ENCODE measurements at regions not wholly inside any gene's neighbourhood (a gene's known extent, or its start where the extent isn't known, plus 50 kb on each side); places are given as distances from the start of the nearest gene placed in this dataset.

DNA sequence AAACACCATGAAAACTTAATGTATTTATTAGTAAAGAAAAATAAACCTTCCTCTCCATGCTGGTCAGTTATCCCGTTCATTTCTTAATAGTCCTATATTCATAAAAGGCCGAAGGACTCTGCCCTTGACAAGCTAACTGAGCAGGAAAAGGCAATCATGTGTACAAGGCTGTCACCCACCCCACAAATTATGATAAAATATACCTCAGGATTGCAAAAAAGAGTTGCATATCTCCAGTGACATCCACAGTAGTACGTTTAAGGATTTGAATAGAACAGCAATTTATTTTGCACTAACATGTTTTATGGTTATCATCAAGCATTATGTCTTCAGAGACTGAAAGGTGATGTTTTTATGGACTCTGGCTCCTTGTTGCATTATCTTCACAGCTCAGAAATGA, 157.6 kb downstream of the FOXB1 start:
- in situ Hi-C loops (cut with MboI): no loop called here
- intact Hi-C loops (cut with micrococcal nuclease): no loop called here
- no peaks in the 10 kb centered on the region for H3K4me1 ChIP-seq (replicated peaks in 1 of 2; ENCODE audit: control insufficient read depth in 2 of 2, insufficient read depth in 2 of 2, low read length in 2 of 2)
- BruUV-seq (replicated peaks): no TSS peak
- no peaks in the 10 kb centered on the region for H4K20me1 ChIP-seq (replicated peaks; ENCODE audit: control insufficient read depth, insufficient read depth, low read length)
- H3K4me3 ChIP-seq: no peak overlapping the region
- ChIA-PET POLR2A (interaction anchor here (0.6 to 1.4 kb wide), 2 partner anchors 14 to 23 kb away, joined by 3 read pairs; no protein-coding TSS in a partner anchor), CTCF (ENCODE audit: low intra/inter-chr PET ratio) (no interaction called here)
- DNase-seq (ENCODE audit: extremely low read depth in 1 of 4, low spot score in 3 of 4): no peak
- H3K9me1 ChIP-seq (ENCODE audit: control insufficient read depth, insufficient read depth, low read length): no peaks in the 10 kb centered on the region
- FAIRE-seq: no peak
- no peaks in the 10 kb centered on the region for H3K79me2 ChIP-seq (ENCODE audit: control insufficient read depth, insufficient read depth, low read length)
- H2AFZ ChIP-seq (ENCODE audit: low read depth, low read length): no peak overlapping the region
- no peak overlapping the region for H3K27ac ChIP-seq (ENCODE audit: extremely low read depth, low read depth, low read length)
- no peaks in the 10 kb centered on the region for H3K36me3 ChIP-seq (ENCODE audit: control insufficient read depth, insufficient read depth, low read length)
- H3K9me3 ChIP-seq (replicated peaks; ENCODE audit: control insufficient read depth, insufficient read depth, low read depth, low read length): no peaks in the 10 kb centered on the region
- WGBS (ENCODE audit: insufficient coverage, low coverage, missing lambda C conversion rate): 0% methylated on average over 3 of the region's 3 CpGs
- no peak for ATAC-seq
- TF ChIP-seq MIER1 (IDR thresholded peaks at IDR 0.05; ENCODE audit: low read depth) (no peak), STAG1 (CRISPR knock-in tag; IDR thresholded peaks at IDR 0.05; ENCODE audit: borderline replicate concordance) (no peak), BMI1 (IDR thresholded peaks at IDR 0.05; ENCODE audit: low read length) (no peak), ESRRB (CRISPR knock-in tag; IDR thresholded peaks at IDR 0.05; ENCODE audit: borderline replicate concordance) (no peak), HDGF (IDR thresholded peaks at IDR 0.05) (no peak), SP1 (CRISPR knock-in tag; IDR thresholded peaks at IDR 0.05) (no peak), PHF8 (IDR thresholded peaks at IDR 0.05; ENCODE audit: borderline replicate concordance, low read length) (no peak), RBM15 (IDR thresholded peaks at IDR 0.05; ENCODE audit: insufficient read depth, low read length) (no peak), GATAD2B (IDR thresholded peaks at IDR 0.05; ENCODE audit: borderline replicate concordance) (no peak), FOXJ2 (tag; IDR thresholded peaks at IDR 0.05) (no peak), ZNF184 (CRISPR knock-in tag; IDR thresholded peaks at IDR 0.05) (no peak), KLF10 (CRISPR knock-in tag; IDR thresholded peaks at IDR 0.05) (no peak), MCM7 (IDR thresholded peaks at IDR 0.05) (no peak), CREM (IDR thresholded peaks at IDR 0.05; ENCODE audit: low read depth) (no peak), OTX1 (CRISPR knock-in tag; IDR thresholded peaks at IDR 0.05) (no peak)
- TF ChIP-seq, protein P1, sequence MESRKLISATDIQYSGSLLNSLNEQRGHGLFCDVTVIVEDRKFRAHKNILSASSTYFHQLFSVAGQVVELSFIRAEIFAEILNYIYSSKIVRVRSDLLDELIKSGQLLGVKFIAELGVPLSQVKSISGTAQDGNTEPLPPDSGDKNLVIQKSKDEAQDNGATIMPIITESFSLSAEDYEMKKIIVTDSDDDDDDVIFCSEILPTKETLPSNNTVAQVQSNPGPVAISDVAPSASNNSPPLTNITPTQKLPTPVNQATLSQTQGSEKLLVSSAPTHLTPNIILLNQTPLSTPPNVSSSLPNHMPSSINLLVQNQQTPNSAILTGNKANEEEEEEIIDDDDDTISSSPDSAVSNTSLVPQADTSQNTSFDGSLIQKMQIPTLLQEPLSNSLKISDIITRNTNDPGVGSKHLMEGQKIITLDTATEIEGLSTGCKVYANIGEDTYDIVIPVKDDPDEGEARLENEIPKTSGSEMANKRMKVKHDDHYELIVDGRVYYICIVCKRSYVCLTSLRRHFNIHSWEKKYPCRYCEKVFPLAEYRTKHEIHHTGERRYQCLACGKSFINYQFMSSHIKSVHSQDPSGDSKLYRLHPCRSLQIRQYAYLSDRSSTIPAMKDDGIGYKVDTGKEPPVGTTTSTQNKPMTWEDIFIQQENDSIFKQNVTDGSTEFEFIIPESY (CRISPR knock-in tag; IDR thresholded peaks at IDR 0.05): no peak
- TF ChIP-seq, protein P2, sequence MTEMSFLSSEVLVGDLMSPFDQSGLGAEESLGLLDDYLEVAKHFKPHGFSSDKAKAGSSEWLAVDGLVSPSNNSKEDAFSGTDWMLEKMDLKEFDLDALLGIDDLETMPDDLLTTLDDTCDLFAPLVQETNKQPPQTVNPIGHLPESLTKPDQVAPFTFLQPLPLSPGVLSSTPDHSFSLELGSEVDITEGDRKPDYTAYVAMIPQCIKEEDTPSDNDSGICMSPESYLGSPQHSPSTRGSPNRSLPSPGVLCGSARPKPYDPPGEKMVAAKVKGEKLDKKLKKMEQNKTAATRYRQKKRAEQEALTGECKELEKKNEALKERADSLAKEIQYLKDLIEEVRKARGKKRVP (CRISPR knock-in tag; IDR thresholded peaks at IDR 0.05): no peak
- TF ChIP-seq, protein P3, sequence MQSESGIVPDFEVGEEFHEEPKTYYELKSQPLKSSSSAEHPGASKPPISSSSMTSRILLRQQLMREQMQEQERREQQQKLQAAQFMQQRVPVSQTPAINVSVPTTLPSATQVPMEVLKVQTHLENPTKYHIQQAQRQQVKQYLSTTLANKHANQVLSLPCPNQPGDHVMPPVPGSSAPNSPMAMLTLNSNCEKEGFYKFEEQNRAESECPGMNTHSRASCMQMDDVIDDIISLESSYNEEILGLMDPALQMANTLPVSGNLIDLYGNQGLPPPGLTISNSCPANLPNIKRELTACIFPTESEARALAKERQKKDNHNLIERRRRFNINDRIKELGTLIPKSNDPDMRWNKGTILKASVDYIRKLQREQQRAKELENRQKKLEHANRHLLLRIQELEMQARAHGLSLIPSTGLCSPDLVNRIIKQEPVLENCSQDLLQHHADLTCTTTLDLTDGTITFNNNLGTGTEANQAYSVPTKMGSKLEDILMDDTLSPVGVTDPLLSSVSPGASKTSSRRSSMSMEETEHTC (IDR thresholded peaks at IDR 0.05): no peak
- no peak overlapping the region for H3K4me2 ChIP-seq (ENCODE audit: insufficient read depth, low read length)
- H3K9ac ChIP-seq (ENCODE audit: insufficient read depth in 1 of 2, low read depth in 2 of 2, low read length in 2 of 2): no peak overlapping the region
- peaks cover 3 to 4% of the 10 kb centered on the region in 2 experiments; a peak in 2 of 5 replicates for H3K27me3 ChIP-seq (ENCODE audit: control insufficient read depth in 2 of 2, insufficient read depth in 2 of 2, low read length in 2 of 2)

All from K562 (cell line).